Stimulated activated CD4-positive, alpha-beta T cell treated with anti-CD3 and anti-CD28 coated beads, Interleukin-1b, Interleukin-23, amount 100 ng/mL, for 1 hour (primary cell): ENCODE measurements at regions not wholly inside any gene's neighbourhood (a gene's known extent, or its start where the extent isn't known, plus 50 kb on each side); places are given as distances from the start of the nearest gene placed in this dataset.

Source experiments
- DNase-seq, 2 donors: peaks; one replicate each; pipeline ENCODE4 v3.0.0-alpha.2; 2020; ENCODE audit warnings: low read depth in 2 of 2

- peak in 1 of 2 donors; percentile 39 for DNase-seq
Observed at GRCh38 chr6:209432-210103, 82.7 kb upstream of the DUSP22 start.

GRCh38 chr6:210104-210456 lies 82.2 kb upstream of the DUSP22 start:
- DNase-seq = no peak

- no peak for DNase-seq
Observed at GRCh38 chr6:210778-211374, 81.4 kb upstream of the DUSP22 start.

GRCh38 chr6:211871-212497 lies 80.3 kb upstream of the DUSP22 start:
- no peak for DNase-seq

- no peak for DNase-seq
Observed at GRCh38 chr6:213284-213683, 79.0 kb upstream of the DUSP22 start.

GRCh38 chr6:214428-214827 lies 77.9 kb upstream of the DUSP22 start:
- DNase-seq = no peak

GRCh38 chr6:215335-216034 lies 76.8 kb upstream of the DUSP22 start:
- DNase-seq = no peak

GRCh38 chr6:217048-217659 lies 75.1 kb upstream of the DUSP22 start:
- no peak for DNase-seq

GRCh38 chr6:218153-219018 lies 73.9 kb upstream of the DUSP22 start:
- no peak for DNase-seq

GRCh38 chr6:219019-219570 lies 73.2 kb upstream of the DUSP22 start:
- no peak for DNase-seq

- no peak for DNase-seq
Observed at GRCh38 chr6:219641-220198, 72.6 kb upstream of the DUSP22 start.

- DNase-seq = no peak
Observed at GRCh38 chr6:220312-220711, 72.0 kb upstream of the DUSP22 start.

GRCh38 chr6:220721-221475 lies 71.4 kb upstream of the DUSP22 start:
- DNase-seq = no peak

GRCh38 chr6:221531-222349 lies 70.5 kb upstream of the DUSP22 start:
- no peak for DNase-seq

- no peak for DNase-seq
Observed at GRCh38 chr6:222468-222867, 69.8 kb upstream of the DUSP22 start.

GRCh38 chr6:223136-223535 lies 69.2 kb upstream of the DUSP22 start:
- no peak for DNase-seq

- DNase-seq = no peak
Observed at GRCh38 chr6:223763-224162, 68.5 kb upstream of the DUSP22 start.

- DNase-seq = no peak
Observed at GRCh38 chr6:224350-224749, 67.9 kb upstream of the DUSP22 start.

GRCh38 chr6:225121-225721 lies 67.1 kb upstream of the DUSP22 start:
- peak in 1 of 2 donors; percentile 37 for DNase-seq
